Activated naive CD8-positive, alpha-beta T cell treated with anti-CD3 and anti-CD28 coated beads, Interleukin-2, amount 10 ng/mL, durations not matched to agents 7 days and 5 days (primary cell): ENCODE measurements at regions not wholly inside any gene's neighbourhood (a gene's known extent, or its start where the extent isn't known, plus 50 kb on each side); places are given as distances from the start of the nearest gene placed in this dataset.

Experiments used
- ATAC-seq: fragments of 150-1000 bp; cut with Tn5 transposase; one replicate; pipeline ENCODE4 v1.10.0; 2021; ENCODE audit warnings: low read depth, moderate library complexity
- POLR2A ChIA-PET: fragments of 350-600 bp; sonication (Branson Sonifier 250); formaldehyde crosslinking; loops from one replicate; lab custom pipeline; 2021; ENCODE audit warnings: antibody characterized with exemption; lab: Charles Lee
- DNase-seq: peaks from one replicate; pipeline ENCODE4 v3.0.0; 2021
- H3K27ac Mint-ChIP-seq: one replicate; pipeline ENCODE4 v1.8.0; 2022; ENCODE audit warnings: mild to moderate bottlenecking, mixed read lengths
- H3K27me3 Mint-ChIP-seq: one replicate; pipeline ENCODE4 v1.8.0; 2022; ENCODE audit warnings: mild to moderate bottlenecking, moderate library complexity, mixed read lengths
- H3K36me3 Mint-ChIP-seq: one replicate; pipeline ENCODE4 v1.8.0; 2021; ENCODE audit warnings: mild to moderate bottlenecking, mixed read lengths
- H3K4me1 Mint-ChIP-seq: one replicate; pipeline ENCODE4 v1.8.0; 2021; ENCODE audit warnings: mixed read lengths
- H3K4me3 Mint-ChIP-seq: one replicate; pipeline ENCODE4 v1.8.0; 2022; ENCODE audit warnings: mild to moderate bottlenecking, moderate library complexity, mixed read lengths
- H3K9me3 Mint-ChIP-seq: one replicate; pipeline ENCODE4 v1.8.0; 2021; ENCODE audit warnings: mixed read lengths

- no peak for DNase-seq
- POLR2A ChIA-PET: no interaction called here
- H3K27ac Mint-ChIP-seq: no peak overlapping the region
- ATAC-seq: no peak
- no peaks in the 10 kb centered on the region for H3K27me3 Mint-ChIP-seq
- no peaks in the 10 kb centered on the region for H3K4me1 Mint-ChIP-seq
- no peak overlapping the region for H3K4me3 Mint-ChIP-seq
- H3K36me3 Mint-ChIP-seq: no peaks in the 10 kb centered on the region
- peaks cover 2% of the 10 kb centered on the region for H3K9me3 Mint-ChIP-seq
These were observed 956.1 kb upstream of the GOT2 start for GRCh38 chr16:59690216-59690615.

DNA sequence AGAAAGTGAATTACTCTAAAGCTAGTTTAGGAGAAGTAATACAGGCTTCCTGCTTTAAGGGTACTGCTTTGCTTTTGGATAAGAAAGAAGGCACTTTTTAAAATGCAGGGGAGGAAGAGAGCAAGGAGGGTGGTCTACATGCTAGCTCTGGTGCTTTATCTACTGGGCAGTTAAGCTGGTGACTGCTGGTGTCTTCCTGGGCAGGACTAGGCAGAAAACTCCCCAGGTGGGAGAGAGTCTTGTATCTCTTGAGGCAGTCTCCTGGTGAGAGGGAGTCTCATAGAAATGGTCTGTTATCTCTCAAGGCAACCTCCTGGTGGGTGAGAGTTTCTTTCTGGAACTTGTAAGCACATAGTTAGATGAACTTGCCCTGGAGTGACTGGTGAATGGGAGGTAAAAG, 953.9 kb upstream of the GOT2 start:
- Mint-ChIP-seq H3K4me1 (no peaks in the 10 kb centered on the region), H3K36me3 (no peaks in the 10 kb centered on the region), H3K27ac (no peak overlapping the region), H3K9me3 (no peaks in the 10 kb centered on the region), H3K27me3 (no peaks in the 10 kb centered on the region), H3K4me3 (no peak overlapping the region)
- DNase-seq (no peak), ATAC-seq (no peak)
- POLR2A ChIA-PET: no interaction called here

DNA sequence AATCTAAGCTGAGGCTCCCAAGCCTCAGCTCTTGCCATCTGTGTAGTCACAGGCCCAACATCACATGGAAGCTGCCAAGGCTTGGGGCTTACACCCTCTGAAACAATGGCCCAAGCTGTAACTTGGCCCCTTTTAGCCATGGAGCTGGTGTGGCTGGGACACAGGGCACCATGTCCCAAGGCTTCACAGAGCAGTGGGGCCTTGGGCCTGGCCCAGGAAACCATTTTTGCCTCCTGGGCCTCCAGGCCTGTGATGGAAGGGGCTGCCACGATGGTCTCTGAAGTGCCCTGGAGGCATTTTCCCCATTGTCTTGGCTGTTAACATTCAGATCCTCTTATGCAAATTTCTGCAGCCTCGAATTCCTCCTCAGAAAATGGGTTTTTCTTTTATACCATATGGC, 952.3 kb upstream of the GOT2 start:
- DNase-seq (no peak), ATAC-seq (no peak)
- Mint-ChIP-seq H3K4me1 (no peaks in the 10 kb centered on the region), H3K4me3 (no peak overlapping the region), H3K27ac (no peak overlapping the region), H3K36me3 (no peaks in the 10 kb centered on the region), H3K9me3 (no peaks in the 10 kb centered on the region), H3K27me3 (no peaks in the 10 kb centered on the region)
- POLR2A ChIA-PET: no interaction called here

DNA sequence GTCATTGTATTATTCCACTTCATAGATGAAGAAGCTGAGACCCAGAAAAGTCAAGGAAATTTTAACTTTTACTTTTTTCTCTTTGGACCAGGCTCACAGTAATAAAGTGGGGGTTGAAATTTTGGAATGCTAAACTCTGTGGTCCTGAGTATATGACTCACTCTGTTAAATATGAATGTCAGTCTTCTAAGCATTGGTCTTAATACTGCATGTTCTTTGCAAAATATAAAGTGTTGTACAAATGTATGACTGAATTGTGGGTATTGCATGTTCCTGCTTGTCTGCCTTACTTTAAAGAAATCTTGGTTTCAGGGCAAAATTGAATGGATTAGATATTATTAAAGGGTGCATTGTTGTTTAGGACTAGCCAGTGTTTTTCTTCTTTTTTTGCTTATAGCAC, 950.8 kb upstream of the GOT2 start:
- Mint-ChIP-seq H3K4me1 (no peaks in the 10 kb centered on the region), H3K27me3 (no peaks in the 10 kb centered on the region), H3K4me3 (no peak overlapping the region), H3K36me3 (no peaks in the 10 kb centered on the region), H3K9me3 (no peaks in the 10 kb centered on the region), H3K27ac (no peak overlapping the region)
- POLR2A ChIA-PET: no interaction called here
- no peak for ATAC-seq
- DNase-seq: no peak

- Mint-ChIP-seq H3K27me3 (no peaks in the 10 kb centered on the region), H3K4me1 (no peaks in the 10 kb centered on the region), H3K4me3 (no peak overlapping the region), H3K9me3 (no peaks in the 10 kb centered on the region), H3K27ac (no peak overlapping the region), H3K36me3 (no peaks in the 10 kb centered on the region)
- POLR2A ChIA-PET: no interaction called here
- ATAC-seq (no peak), DNase-seq (no peak)
These were observed 949.6 kb upstream of the GOT2 start for GRCh38 chr16:59683709-59684108.

- POLR2A ChIA-PET: no interaction called here
- Mint-ChIP-seq H3K27ac (no peak overlapping the region), H3K4me1 (no peaks in the 10 kb centered on the region), H3K9me3 (peaks cover 2% of the 10 kb centered on the region), H3K36me3 (no peaks in the 10 kb centered on the region), H3K27me3 (no peaks in the 10 kb centered on the region), H3K4me3 (no peak overlapping the region)
- ATAC-seq (no peak), DNase-seq (no peak)
These were observed 931.6 kb upstream of the GOT2 start for GRCh38 chr16:59665618-59666220.

DNA sequence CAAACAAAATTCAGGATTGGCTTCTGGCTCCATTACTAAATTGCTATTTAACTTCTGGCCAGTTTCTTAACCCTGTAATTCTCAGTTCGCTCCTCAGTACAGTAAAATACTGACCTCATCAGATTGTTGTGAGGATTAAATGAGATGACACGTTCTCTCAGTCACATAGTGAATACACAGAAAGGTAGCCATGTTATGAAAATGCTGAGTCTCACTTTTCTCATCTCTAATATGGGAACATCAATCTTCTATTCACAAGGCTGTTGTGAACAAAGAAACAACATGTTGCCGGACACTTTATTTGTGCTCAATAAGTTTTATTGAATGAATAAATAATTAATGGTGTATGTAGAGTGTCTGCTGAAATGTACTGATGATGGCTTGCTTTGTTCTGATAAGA, 924.5 kb upstream of the GOT2 start:
- H3K9me3 Mint-ChIP-seq: peaks cover 2% of the 10 kb centered on the region
- no peak overlapping the region for H3K27ac Mint-ChIP-seq
- POLR2A ChIA-PET: no interaction called here
- H3K4me1 Mint-ChIP-seq: no peaks in the 10 kb centered on the region
- ATAC-seq (no peak), DNase-seq (no peak)
- no peak overlapping the region for H3K4me3 Mint-ChIP-seq
- no peaks in the 10 kb centered on the region for H3K36me3 Mint-ChIP-seq
- H3K27me3 Mint-ChIP-seq: no peaks in the 10 kb centered on the region

- POLR2A ChIA-PET: no interaction called here
- DNase-seq: no peak
- H3K36me3 Mint-ChIP-seq: no peaks in the 10 kb centered on the region
- ATAC-seq: no peak
- H3K9me3 Mint-ChIP-seq: peaks cover 6% of the 10 kb centered on the region
- H3K4me1 Mint-ChIP-seq: no peaks in the 10 kb centered on the region
- H3K27me3 Mint-ChIP-seq: no peaks in the 10 kb centered on the region
- no peak overlapping the region for H3K27ac Mint-ChIP-seq
- H3K4me3 Mint-ChIP-seq: no peak overlapping the region
These were observed 920.9 kb upstream of the GOT2 start for GRCh38 chr16:59655031-59655430.

DNA sequence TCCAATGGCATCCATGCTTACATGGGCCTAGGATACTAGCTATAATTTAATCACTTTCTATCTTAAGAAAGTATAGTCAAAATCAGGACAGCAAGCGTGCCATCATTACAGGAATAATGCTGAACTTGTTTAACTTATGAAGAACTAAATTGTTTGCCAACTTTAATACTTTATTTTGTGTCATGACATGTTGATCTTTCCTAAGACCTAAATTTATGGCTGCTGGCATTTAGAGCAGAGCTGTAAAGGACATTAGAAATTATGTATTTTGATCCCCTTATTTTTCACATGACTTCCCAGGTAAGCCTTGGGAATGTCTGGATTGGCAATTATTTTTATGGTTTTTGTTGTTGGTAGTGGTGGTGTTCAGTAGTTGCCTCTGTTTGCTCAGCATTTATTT, 920.3 kb upstream of the GOT2 start:
- POLR2A ChIA-PET: no interaction called here
- Mint-ChIP-seq H3K4me3 (no peak overlapping the region), H3K9me3 (peaks cover 6% of the 10 kb centered on the region), H3K4me1 (no peaks in the 10 kb centered on the region), H3K36me3 (no peaks in the 10 kb centered on the region), H3K27me3 (no peaks in the 10 kb centered on the region), H3K27ac (no peak overlapping the region)
- DNase-seq (no peak), ATAC-seq (no peak)

DNA sequence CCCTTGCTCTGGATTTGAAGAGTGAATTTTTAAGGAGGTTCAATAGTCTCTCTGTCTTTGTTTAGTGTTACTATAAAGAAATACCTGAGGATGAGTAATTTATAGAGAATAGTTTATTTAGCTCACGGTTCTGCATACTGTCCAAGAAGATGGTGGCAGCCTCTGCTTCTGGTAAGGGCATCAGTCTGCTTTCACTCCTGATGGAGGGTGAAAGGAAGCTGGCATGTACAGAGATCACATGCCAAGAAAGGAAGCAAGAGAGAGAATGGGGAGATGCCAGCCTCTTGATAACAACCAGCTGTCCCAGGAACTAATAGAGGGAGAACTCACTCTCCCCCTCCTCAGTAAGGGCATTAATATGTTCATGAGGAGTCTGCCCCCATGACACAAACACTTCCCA, 917.5 kb upstream of the GOT2 start:
- no peak overlapping the region for H3K27ac Mint-ChIP-seq
- ATAC-seq: no peak
- no peaks in the 10 kb centered on the region for H3K4me1 Mint-ChIP-seq
- no peak overlapping the region for H3K4me3 Mint-ChIP-seq
- H3K27me3 Mint-ChIP-seq: no peaks in the 10 kb centered on the region
- DNase-seq: no peak
- H3K36me3 Mint-ChIP-seq: no peaks in the 10 kb centered on the region
- POLR2A ChIA-PET: no interaction called here
- peaks cover 7% of the 10 kb centered on the region for H3K9me3 Mint-ChIP-seq

- POLR2A ChIA-PET: no interaction called here
- H3K27ac Mint-ChIP-seq: no peak overlapping the region
These were observed 911.1 kb upstream of the GOT2 start for GRCh38 chr16:59645194-59645593.

DNA sequence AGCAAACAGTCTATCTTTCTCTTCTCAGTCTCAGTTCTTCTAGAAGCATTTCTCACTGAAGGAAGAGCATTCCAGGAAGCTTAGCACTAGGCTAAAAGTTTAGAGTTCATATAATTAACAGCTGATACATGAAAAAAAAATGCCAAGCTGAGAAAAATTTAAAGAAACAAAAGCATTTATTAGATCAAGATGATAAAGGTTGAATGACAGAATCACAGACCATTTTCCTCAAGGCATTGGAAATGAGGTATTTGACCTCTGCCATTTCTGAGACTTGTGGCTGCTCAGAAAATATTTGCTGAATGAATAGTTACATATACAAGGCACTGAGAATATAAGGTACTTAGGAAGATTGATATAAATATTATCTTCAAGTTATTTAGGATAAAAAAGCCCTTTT, 901.6 kb upstream of the GOT2 start:
- DNase-seq: no peak
- Mint-ChIP-seq H3K4me3 (no peak overlapping the region), H3K27me3 (no peaks in the 10 kb centered on the region), H3K27ac (no peak overlapping the region), H3K9me3 (peaks cover 5% of the 10 kb centered on the region), H3K36me3 (no peaks in the 10 kb centered on the region), H3K4me1 (no peaks in the 10 kb centered on the region)
- POLR2A ChIA-PET: no interaction called here
- ATAC-seq: no peak

More at GRCh38 chr16:59645194-59645593, 911.1 kb upstream of the GOT2 start:
- DNase-seq (no peak), ATAC-seq (no peak)
- Mint-ChIP-seq H3K27me3 (no peaks in the 10 kb centered on the region), H3K4me3 (no peak overlapping the region), H3K4me1 (no peaks in the 10 kb centered on the region), H3K36me3 (no peaks in the 10 kb centered on the region), H3K9me3 (peaks cover 2% of the 10 kb centered on the region)

DNA sequence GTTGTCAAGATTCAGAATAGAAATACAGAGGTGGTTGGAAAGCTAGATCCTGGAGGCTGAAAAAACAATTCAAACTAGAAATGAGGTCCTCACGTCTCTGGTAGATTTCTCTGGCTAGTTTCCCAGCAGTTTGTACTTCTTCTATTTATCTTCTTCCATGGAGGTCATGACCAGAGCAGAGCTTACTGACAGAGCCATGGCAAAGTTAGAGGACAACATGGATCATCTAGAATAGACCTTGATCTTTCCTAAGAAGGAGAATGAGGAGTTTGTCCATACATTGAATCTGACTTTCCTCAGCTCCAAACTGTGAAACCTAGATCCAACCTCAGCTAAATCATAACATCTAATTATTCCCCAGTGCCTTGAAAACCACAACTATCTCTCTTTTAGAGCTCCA, 900.8 kb upstream of the GOT2 start:
- H3K27ac Mint-ChIP-seq: no peak overlapping the region
- POLR2A ChIA-PET: no interaction called here
- no peaks in the 10 kb centered on the region for H3K36me3 Mint-ChIP-seq
- DNase-seq: no peak
- no peaks in the 10 kb centered on the region for H3K4me1 Mint-ChIP-seq
- ATAC-seq: no peak
- peaks cover 5% of the 10 kb centered on the region for H3K9me3 Mint-ChIP-seq
- H3K4me3 Mint-ChIP-seq: no peak overlapping the region
- H3K27me3 Mint-ChIP-seq: no peaks in the 10 kb centered on the region

DNA sequence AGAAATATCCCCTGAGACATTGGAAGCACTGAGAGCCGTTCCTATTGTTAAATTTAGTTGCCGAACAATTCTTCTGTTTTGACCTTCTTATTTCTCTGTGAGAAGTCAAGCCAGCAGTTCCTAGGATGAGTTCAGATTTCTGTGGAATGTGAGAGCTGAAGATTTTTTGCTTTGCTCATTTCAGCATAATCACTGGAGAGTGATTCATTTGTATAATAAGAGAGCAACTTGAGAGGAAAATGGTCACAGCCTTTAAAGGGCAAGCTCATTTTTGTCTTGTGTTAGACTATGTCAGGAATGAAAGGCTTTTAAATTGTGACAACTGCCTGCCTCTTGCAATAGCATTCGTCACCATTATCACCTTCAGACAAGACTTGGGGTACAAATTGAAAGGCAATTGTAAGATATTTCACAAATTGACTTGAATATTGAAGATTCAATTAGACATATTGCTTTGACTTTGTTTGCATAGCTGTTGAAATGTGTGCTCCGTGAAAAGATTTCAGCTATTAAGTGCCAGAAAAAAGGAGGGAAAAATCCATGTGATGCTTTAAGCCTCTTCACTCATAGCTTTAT, 900.0 kb upstream of the GOT2 start:
- Mint-ChIP-seq H3K4me3 (no peak overlapping the region), H3K36me3 (no peaks in the 10 kb centered on the region)
- POLR2A ChIA-PET: no interaction called here

More for the DNA sequence above, 900.0 kb upstream of the GOT2 start:
- DNase-seq (no peak), ATAC-seq (no peak)
- Mint-ChIP-seq H3K9me3 (peaks cover 5% of the 10 kb centered on the region), H3K27me3 (no peaks in the 10 kb centered on the region), H3K4me1 (no peaks in the 10 kb centered on the region), H3K27ac (no peak overlapping the region)
